K562 (cell line): ENCODE measurements at regions not wholly inside any gene's neighbourhood (a gene's known extent, or its start where the extent isn't known, plus 50 kb on each side); places are given as distances from the start of the nearest gene placed in this dataset.

Experiments used
- NUFIP1 ChIP-seq: fragments of 450-650 bp; IDR thresholded peaks from 2 replicates; pipeline ENCODE4 v1.6.1; 2018; ENCODE audit not compliant: partially characterized antibody
- ZNF175 ChIP-seq: fragments of 200-800 bp; sonication (Bioruptor generic); IDR thresholded peaks from 2 replicates; pipeline ENCODE4 v1.6.1; 2016; ENCODE audit warnings: low read depth, mild to moderate bottlenecking, missing genetic modification characterization, missing compliant biosample characterization
- ZNF184 ChIP-seq: sonication (generic); formaldehyde crosslinking; IDR thresholded peaks from 2 replicates; pipeline ENCODE4 v1.5.0; 2020; ENCODE audit warnings: missing genetic modification reagents
- ZNF3 ChIP-seq: fragments of 250-450 bp; sonication (Bioruptor Pico); IDR thresholded peaks from 2 replicates; pipeline ENCODE4 v1.5.0; 2021; ENCODE audit warnings: mild to moderate bottlenecking, moderate library complexity
- TF ChIP-seq, protein P1 (sequence below): fragments of 250-450 bp; sonication (Bioruptor Pico); IDR thresholded peaks from 2 replicates; pipeline ENCODE4 v1.4.0; 2020

DNA sequence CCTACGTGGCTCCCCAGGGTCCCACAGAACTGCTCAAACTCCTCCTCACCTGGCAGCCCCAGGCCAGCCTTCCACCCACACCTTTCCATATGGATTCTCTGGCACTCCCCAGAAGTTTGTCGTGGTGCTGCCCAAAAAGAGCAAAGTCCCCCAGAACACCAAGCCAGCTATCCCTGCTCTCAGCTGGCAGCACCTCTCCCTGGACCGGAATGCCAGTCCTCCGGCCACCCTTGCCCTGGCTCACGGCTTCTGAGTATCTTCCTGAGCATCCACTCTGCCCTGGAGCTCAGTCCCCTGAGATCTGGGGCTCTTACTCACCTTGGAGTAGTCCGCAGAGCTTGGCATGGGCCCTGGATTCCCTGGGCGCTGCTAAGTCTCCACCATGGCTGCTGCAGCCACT is 166.5 kb upstream of the ZNF507 start (continued):
- TF ChIP-seq, protein P1, sequence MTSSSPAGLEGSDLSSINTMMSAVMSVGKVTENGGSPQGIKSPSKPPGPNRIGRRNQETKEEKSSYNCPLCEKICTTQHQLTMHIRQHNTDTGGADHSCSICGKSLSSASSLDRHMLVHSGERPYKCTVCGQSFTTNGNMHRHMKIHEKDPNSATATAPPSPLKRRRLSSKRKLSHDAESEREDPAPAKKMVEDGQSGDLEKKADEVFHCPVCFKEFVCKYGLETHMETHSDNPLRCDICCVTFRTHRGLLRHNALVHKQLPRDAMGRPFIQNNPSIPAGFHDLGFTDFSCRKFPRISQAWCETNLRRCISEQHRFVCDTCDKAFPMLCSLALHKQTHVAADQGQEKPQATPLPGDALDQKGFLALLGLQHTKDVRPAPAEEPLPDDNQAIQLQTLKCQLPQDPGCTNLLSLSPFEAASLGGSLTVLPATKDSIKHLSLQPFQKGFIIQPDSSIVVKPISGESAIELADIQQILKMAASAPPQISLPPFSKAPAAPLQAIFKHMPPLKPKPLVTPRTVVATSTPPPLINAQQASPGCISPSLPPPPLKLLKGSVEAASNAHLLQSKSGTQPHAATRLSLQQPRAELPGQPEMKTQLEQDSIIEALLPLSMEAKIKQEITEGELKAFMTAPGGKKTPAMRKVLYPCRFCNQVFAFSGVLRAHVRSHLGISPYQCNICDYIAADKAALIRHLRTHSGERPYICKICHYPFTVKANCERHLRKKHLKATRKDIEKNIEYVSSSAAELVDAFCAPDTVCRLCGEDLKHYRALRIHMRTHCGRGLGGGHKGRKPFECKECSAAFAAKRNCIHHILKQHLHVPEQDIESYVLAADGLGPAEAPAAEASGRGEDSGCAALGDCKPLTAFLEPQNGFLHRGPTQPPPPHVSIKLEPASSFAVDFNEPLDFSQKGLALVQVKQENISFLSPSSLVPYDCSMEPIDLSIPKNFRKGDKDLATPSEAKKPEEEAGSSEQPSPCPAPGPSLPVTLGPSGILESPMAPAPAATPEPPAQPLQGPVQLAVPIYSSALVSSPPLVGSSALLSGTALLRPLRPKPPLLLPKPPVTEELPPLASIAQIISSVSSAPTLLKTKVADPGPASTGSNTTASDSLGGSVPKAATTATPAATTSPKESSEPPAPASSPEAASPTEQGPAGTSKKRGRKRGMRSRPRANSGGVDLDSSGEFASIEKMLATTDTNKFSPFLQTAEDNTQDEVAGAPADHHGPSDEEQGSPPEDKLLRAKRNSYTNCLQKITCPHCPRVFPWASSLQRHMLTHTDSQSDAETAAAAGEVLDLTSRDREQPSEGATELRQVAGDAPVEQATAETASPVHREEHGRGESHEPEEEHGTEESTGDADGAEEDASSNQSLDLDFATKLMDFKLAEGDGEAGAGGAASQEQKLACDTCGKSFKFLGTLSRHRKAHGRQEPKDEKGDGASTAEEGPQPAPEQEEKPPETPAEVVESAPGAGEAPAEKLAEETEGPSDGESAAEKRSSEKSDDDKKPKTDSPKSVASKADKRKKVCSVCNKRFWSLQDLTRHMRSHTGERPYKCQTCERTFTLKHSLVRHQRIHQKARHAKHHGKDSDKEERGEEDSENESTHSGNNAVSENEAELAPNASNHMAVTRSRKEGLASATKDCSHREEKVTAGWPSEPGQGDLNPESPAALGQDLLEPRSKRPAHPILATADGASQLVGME (CRISPR knock-in tag) = no peak
- TF ChIP-seq ZNF3 (CRISPR knock-in tag) (no peak), ZNF184 (CRISPR knock-in tag) (no peak), NUFIP1 (no peak), ZNF175 (no peak)
- TF ChIP-seq, all 486 proteins: peak for 0
